Activated T-cell treated with anti-CD3 and anti-CD28 coated beads, Interleukin-2, amount 50 U/mL, for 1 hour (primary cell): ENCODE measurements at regions not wholly inside any gene's neighbourhood (a gene's known extent, or its start where the extent isn't known, plus 50 kb on each side); places are given as distances from the start of the nearest gene placed in this dataset.

Source experiments
- DNase-seq: peaks from one replicate; pipeline ENCODE4 v3.0.0-alpha.2; 2020

- DNase-seq = no peak
Measured at GRCh38 chr9:126095546-126096190, 231.0 kb upstream of the MVB12B start.

GRCh38 chr9:126096340-126096739 is 230.3 kb upstream of the MVB12B start:
- no peak for DNase-seq

- DNase-seq = no peak
Measured at GRCh38 chr9:126097679-126098078, 228.9 kb upstream of the MVB12B start.

GRCh38 chr9:126106404-126106803 is 220.2 kb upstream of the MVB12B start:
- DNase-seq = no peak

- no peak for DNase-seq
Measured at GRCh38 chr9:126107693-126108092, 218.9 kb upstream of the MVB12B start.

- no peak for DNase-seq
Measured at GRCh38 chr9:126108240-126108639, 218.4 kb upstream of the MVB12B start.

GRCh38 chr9:126109575-126109974 is 217.1 kb upstream of the MVB12B start:
- DNase-seq = no peak

GRCh38 chr9:126111556-126111955 is 215.1 kb upstream of the MVB12B start:
- no peak for DNase-seq

GRCh38 chr9:126112135-126112720 is 214.4 kb upstream of the MVB12B start:
- DNase-seq = no peak

- DNase-seq = no peak
Measured at GRCh38 chr9:126113176-126113575, 213.5 kb upstream of the MVB12B start.

- no peak for DNase-seq
Measured at GRCh38 chr9:126113756-126114408, 212.7 kb upstream of the MVB12B start.

- DNase-seq = no peak
Measured at GRCh38 chr9:126114409-126114760, 212.2 kb upstream of the MVB12B start.

- no peak for DNase-seq
Measured at GRCh38 chr9:126114850-126115460, 211.7 kb upstream of the MVB12B start.

GRCh38 chr9:126116351-126117157 is 210.1 kb upstream of the MVB12B start:
- DNase-seq = no peak

GRCh38 chr9:126117158-126117425 is 209.5 kb upstream of the MVB12B start:
- DNase-seq = no peak

GRCh38 chr9:126117631-126118030 is 209.0 kb upstream of the MVB12B start:
- DNase-seq = no peak

- no peak for DNase-seq
Measured at GRCh38 chr9:126119731-126120130, 206.9 kb upstream of the MVB12B start.

GRCh38 chr9:126122901-126123616 is 203.6 kb upstream of the MVB12B start:
- no peak for DNase-seq

- DNase-seq = no peak
Measured at GRCh38 chr9:126123927-126124326, 202.7 kb upstream of the MVB12B start.

- DNase-seq = no peak
Measured at GRCh38 chr9:126125177-126125576, 201.5 kb upstream of the MVB12B start.

GRCh38 chr9:126125577-126125976 is 201.1 kb upstream of the MVB12B start:
- DNase-seq = no peak

GRCh38 chr9:126125992-126126409 is 200.6 kb upstream of the MVB12B start:
- DNase-seq = no peak

GRCh38 chr9:126126807-126127206 is 199.8 kb upstream of the MVB12B start:
- no peak for DNase-seq
